ENCODE measurements at regions not wholly inside any gene's neighbourhood (a gene's known extent, or its start where the extent isn't known, plus 50 kb on each side); places are given as distances from the start of the nearest gene placed in this dataset.
"Not testable (repeated sequence)": the region's sequence is repeated elsewhere in the genome, so short reads cannot be mapped to it uniquely, and the experiment has no call there.

- Histone ChIP-seq H3K36me3 (no peaks in the 10 kb centered on the region), H3K4me3 (ENCODE audit: low read depth, low read length) (no peak overlapping the region), H3K9me3 (ENCODE audit: severe bottlenecking) (peaks cover 3% of the 10 kb centered on the region), H3K27ac (no peak overlapping the region), H3K27me3 (ENCODE audit: insufficient read depth, low read depth, severe bottlenecking) (no peaks in the 10 kb centered on the region)
- no peak for DNase-seq
- TF ChIP-seq CTCF (IDR thresholded peaks at IDR 0.05; ENCODE audit: low read depth, low read length) = no peak
Observed at GRCh38 chr6:11460001-11460668, 77.4 kb upstream of the TMEM170B start.

- DNase-seq = no peak
- no peak overlapping the region for H3K4me3 ChIP-seq (ENCODE audit: low read depth, low read length)
- H3K9me3 ChIP-seq (ENCODE audit: severe bottlenecking) = peaks cover 3% of the 10 kb centered on the region
- H3K36me3 ChIP-seq = no peaks in the 10 kb centered on the region
- TF ChIP-seq CTCF (IDR thresholded peaks at IDR 0.05; ENCODE audit: low read depth, low read length) = no peak
- H3K27ac ChIP-seq = no peak overlapping the region
- H3K27me3 ChIP-seq (ENCODE audit: insufficient read depth, low read depth, severe bottlenecking) = no peaks in the 10 kb centered on the region
Observed at GRCh38 chr6:11459079-11459610, 78.4 kb upstream of the TMEM170B start.

GRCh38 chr6:11458509-11458908, 79.0 kb upstream of the TMEM170B start:
- no peak for TF ChIP-seq CTCF (IDR thresholded peaks at IDR 0.05; ENCODE audit: low read depth, low read length)
- Histone ChIP-seq H3K36me3 (no peaks in the 10 kb centered on the region), H3K27me3 (ENCODE audit: insufficient read depth, low read depth, severe bottlenecking) (no peaks in the 10 kb centered on the region), H3K9me3 (ENCODE audit: severe bottlenecking) (peaks cover 3% of the 10 kb centered on the region), H3K4me3 (ENCODE audit: low read depth, low read length) (no peak overlapping the region), H3K27ac (no peak overlapping the region)
- DNase-seq = no peak

- not testable (repeated sequence) for H3K9me3 ChIP-seq (ENCODE audit: severe bottlenecking); DNase-seq; H3K36me3 ChIP-seq; H3K4me3 ChIP-seq (ENCODE audit: low read depth, low read length); H3K27ac ChIP-seq; H3K27me3 ChIP-seq (ENCODE audit: insufficient read depth, low read depth, severe bottlenecking)
Observed at GRCh38 chr6:11457422-11457821, 80.1 kb upstream of the TMEM170B start.

GRCh38 chr6:11452106-11452505, 85.4 kb upstream of the TMEM170B start:
- H3K27ac ChIP-seq; H3K27me3 ChIP-seq (ENCODE audit: insufficient read depth, low read depth, severe bottlenecking); H3K9me3 ChIP-seq (ENCODE audit: severe bottlenecking); H3K4me3 ChIP-seq (ENCODE audit: low read depth, low read length); DNase-seq; H3K36me3 ChIP-seq: not testable (repeated sequence)

- no peak for DNase-seq
- no peaks in the 10 kb centered on the region for H3K27me3 ChIP-seq (ENCODE audit: insufficient read depth, low read depth, severe bottlenecking)
- no peaks in the 10 kb centered on the region for H3K36me3 ChIP-seq
- TF ChIP-seq CTCF (IDR thresholded peaks at IDR 0.05; ENCODE audit: low read depth, low read length) = no peak
- no peaks in the 10 kb centered on the region for H3K9me3 ChIP-seq (ENCODE audit: severe bottlenecking)
- H3K27ac ChIP-seq = no peak overlapping the region
- H3K4me3 ChIP-seq (ENCODE audit: low read depth, low read length) = no peak overlapping the region
Observed at GRCh38 chr6:11450037-11450436, 87.5 kb upstream of the TMEM170B start.

- no peaks in the 10 kb centered on the region for H3K27me3 ChIP-seq (ENCODE audit: insufficient read depth, low read depth, severe bottlenecking)
- DNase-seq = no peak
- H3K9me3 ChIP-seq (ENCODE audit: severe bottlenecking) = no peaks in the 10 kb centered on the region
- no peaks in the 10 kb centered on the region for H3K36me3 ChIP-seq
- TF ChIP-seq CTCF (IDR thresholded peaks at IDR 0.05; ENCODE audit: low read depth, low read length) = no peak
- no peak overlapping the region for H3K4me3 ChIP-seq (ENCODE audit: low read depth, low read length)
- H3K27ac ChIP-seq = no peak overlapping the region
Observed at GRCh38 chr6:11449408-11449807, 88.1 kb upstream of the TMEM170B start.
